SU-DHL-6 (cell line): ENCODE measurements at regions not wholly inside any gene's neighbourhood (a gene's known extent, or its start where the extent isn't known, plus 50 kb on each side); places are given as distances from the start of the nearest gene placed in this dataset.

Source experiments
- H2AFZ ChIP-seq: fragments of 200-600 bp; sonication (generic); 2 replicates; pipeline ENCODE4 v1.6.1; 2014; ENCODE audit warnings: low read depth, mild to moderate bottlenecking, moderate library complexity, mixed read lengths, antibody characterized with exemption, low read length; ENCODE audit not compliant: severe bottlenecking
- H3F3A ChIP-seq: fragments of 200-600 bp; shearing (Covaris generic); 2 replicates; pipeline ENCODE4 v1.6.0; 2016; ENCODE audit warnings: antibody characterized with exemption, mild to moderate bottlenecking; ENCODE audit not compliant: insufficient read depth
- H3K27ac ChIP-seq: fragments of 200-600 bp; sonication (generic); 2 replicates; pipeline ENCODE4 v1.5.1; 2016; ENCODE audit warnings: low read depth, mild to moderate bottlenecking, low read length, moderate library complexity, mixed read lengths
- H3K27me3 ChIP-seq: fragments of 200-600 bp; sonication (generic), shearing (Covaris generic); 2 replicates; pipeline ENCODE4 v1.6.0; 2014; ENCODE audit warnings: mild to moderate bottlenecking, low read length
- H3K36me3 ChIP-seq: fragments of 200-600 bp; sonication (generic); 2 replicates; pipeline ENCODE4 v1.6.1; 2014; ENCODE audit warnings: mild to moderate bottlenecking, low read length, mixed read lengths
- H3K4me2 ChIP-seq: fragments of 300-600, 200-600 bp; shearing (Covaris generic), sonication (generic); 2 replicates; pipeline ENCODE4 v1.6.0; 2014; ENCODE audit warnings: low read length, low read depth, mild to moderate bottlenecking; ENCODE audit not compliant: poor library complexity, severe bottlenecking
- H3K4me3 ChIP-seq: fragments of 200-600 bp; sonication (generic); 2 replicates; pipeline ENCODE4 v1.5.1; 2014; ENCODE audit warnings: antibody characterized with exemption, low read length, mild to moderate bottlenecking, mixed read lengths; ENCODE audit not compliant: insufficient read depth, poor library complexity, severe bottlenecking
- H3K79me2 ChIP-seq: fragments of 200-600 bp; sonication (generic); 2 replicates; pipeline ENCODE4 v1.6.1; 2014; ENCODE audit warnings: mild to moderate bottlenecking, low read length, moderate library complexity; ENCODE audit not compliant: insufficient read depth
- H3K9ac ChIP-seq: fragments of 200-600 bp; sonication (generic); 2 replicates; pipeline ENCODE4 v1.7.0; 2014; ENCODE audit warnings: mild to moderate bottlenecking, low read length
- H3K9me2 ChIP-seq: fragments of 200-600 bp; sonication (generic); replicated peaks from 2 replicates; pipeline ENCODE4 v1.6.1; 2014; ENCODE audit warnings: low read length; ENCODE audit not compliant: insufficient read depth
- H3K9me3 ChIP-seq: fragments of 200-600 bp; sonication (generic); 2 replicates; pipeline ENCODE4 v1.6.1; 2014; ENCODE audit warnings: low read length, mixed read lengths; ENCODE audit not compliant: insufficient read depth
- H4K20me1 ChIP-seq: fragments of 200-600 bp; sonication (generic); 2 replicates; pipeline ENCODE4 v1.6.1; 2014; ENCODE audit warnings: low read depth, mild to moderate bottlenecking, antibody characterized with exemption, low read length, moderate library complexity, mixed read lengths
- EZH2phosphoT487 ChIP-seq: fragments of 200-600 bp; sonication (generic), shearing (Covaris generic); conservative IDR thresholded peaks from 2 replicates; pipeline ENCODE4 v1.6.1; 2018; ENCODE audit warnings: mild to moderate bottlenecking, antibody characterized with exemption, low read length, moderate library complexity, mixed read lengths
- TF ChIP-seq, protein P1 (sequence below): fragments of 200-600 bp; sonication (generic); IDR thresholded peaks from one replicate; pipeline ENCODE4 v1.5.1; 2017; ENCODE audit warnings: antibody characterized with exemption, mild to moderate bottlenecking, low read length, moderate library complexity; ENCODE audit not compliant: insufficient read depth, poor library complexity, severe bottlenecking

DNA sequence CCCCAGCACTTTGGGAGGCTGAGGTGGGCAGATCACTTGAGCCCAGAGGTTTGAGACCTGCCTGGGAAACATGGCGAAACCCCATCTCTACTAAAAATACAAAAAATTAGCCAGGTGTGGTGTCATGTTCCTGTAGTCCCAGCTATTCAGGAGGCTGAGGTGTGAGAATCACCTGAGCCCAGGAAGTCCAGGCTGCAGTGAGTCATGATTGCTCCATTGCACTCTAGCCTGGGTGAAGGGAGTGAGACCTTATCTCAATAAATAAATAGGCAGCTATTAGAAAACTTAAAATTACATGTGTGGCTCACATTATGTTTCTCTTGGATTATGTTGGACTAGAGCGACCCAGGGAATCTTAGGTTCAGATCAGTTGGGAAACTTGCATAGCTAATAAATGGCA lies 69.7 kb downstream of the RPLP1 start:
- H3F3A ChIP-seq: no peaks in the 10 kb centered on the region
- H3K36me3 ChIP-seq: no peaks in the 10 kb centered on the region
- no peaks in the 10 kb centered on the region for H3K9me2 ChIP-seq
- TF ChIP-seq, protein P1, sequence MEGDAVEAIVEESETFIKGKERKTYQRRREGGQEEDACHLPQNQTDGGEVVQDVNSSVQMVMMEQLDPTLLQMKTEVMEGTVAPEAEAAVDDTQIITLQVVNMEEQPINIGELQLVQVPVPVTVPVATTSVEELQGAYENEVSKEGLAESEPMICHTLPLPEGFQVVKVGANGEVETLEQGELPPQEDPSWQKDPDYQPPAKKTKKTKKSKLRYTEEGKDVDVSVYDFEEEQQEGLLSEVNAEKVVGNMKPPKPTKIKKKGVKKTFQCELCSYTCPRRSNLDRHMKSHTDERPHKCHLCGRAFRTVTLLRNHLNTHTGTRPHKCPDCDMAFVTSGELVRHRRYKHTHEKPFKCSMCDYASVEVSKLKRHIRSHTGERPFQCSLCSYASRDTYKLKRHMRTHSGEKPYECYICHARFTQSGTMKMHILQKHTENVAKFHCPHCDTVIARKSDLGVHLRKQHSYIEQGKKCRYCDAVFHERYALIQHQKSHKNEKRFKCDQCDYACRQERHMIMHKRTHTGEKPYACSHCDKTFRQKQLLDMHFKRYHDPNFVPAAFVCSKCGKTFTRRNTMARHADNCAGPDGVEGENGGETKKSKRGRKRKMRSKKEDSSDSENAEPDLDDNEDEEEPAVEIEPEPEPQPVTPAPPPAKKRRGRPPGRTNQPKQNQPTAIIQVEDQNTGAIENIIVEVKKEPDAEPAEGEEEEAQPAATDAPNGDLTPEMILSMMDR: no peak
- TF ChIP-seq EZH2phosphoT487: no peak
- H4K20me1 ChIP-seq: no peaks in the 10 kb centered on the region
- H3K79me2 ChIP-seq: no peaks in the 10 kb centered on the region
- no peak overlapping the region for H3K9ac ChIP-seq
- H3K4me3 ChIP-seq: no peak overlapping the region
- no peaks in the 10 kb centered on the region for H3K9me3 ChIP-seq
- no peak overlapping the region for H3K4me2 ChIP-seq
- no peaks in the 10 kb centered on the region for H3K27me3 ChIP-seq
- no peak overlapping the region for H3K27ac ChIP-seq
- H2AFZ ChIP-seq: no peak overlapping the region

DNA sequence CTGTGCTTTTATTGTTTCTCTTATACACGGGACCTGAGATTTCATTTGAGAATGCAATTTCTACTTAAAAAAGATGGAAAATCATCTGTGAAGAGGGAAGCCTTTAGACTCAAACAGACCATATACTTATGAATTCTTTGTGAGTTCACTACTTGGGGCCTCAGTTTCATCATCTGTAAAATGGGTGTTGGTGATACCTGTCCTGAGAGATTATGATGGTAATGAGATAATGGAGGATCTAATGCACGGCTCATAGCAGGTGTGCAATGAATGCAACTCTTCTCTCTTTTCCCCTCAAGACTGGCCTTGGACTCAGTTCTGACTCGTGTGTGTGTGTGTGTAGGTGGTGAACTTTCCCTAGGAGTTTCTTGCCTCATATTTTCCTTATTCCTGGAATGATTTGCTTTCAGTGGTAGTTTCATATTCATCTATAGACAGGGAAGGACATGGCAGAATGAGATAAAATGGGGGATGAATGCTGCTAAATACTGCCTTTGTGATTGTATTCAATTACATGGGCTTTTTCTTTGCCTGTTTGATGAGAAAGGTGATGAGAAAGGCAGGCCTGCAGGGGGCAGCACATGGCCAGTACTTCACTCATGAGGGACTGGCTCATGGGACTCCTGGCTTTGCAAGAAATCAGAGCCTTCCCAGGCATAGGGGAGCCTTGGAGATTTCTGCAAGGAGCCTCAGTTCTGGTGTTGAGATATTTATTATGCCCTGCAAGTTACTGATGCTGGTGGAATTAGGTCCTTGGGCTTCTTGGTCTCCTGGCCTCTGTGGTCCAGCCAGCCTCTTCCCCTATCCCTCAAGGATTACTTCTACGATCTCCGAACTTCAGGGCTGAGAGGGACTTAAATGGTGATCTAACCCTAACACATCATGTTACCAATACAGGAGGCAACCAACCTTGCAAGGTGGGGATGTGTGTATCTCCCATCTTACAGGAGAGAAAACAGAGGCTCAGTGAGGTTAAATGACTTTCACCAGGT lies 70.7 kb downstream of the RPLP1 start:
- Histone ChIP-seq H3F3A (no peaks in the 10 kb centered on the region), H3K9me2 (no peaks in the 10 kb centered on the region), H2AFZ (no peak overlapping the region), H3K27ac (no peak overlapping the region), H3K79me2 (no peaks in the 10 kb centered on the region), H3K9ac (no peak overlapping the region), H3K4me2 (no peak overlapping the region), H4K20me1 (no peaks in the 10 kb centered on the region), H3K27me3 (no peaks in the 10 kb centered on the region), H3K9me3 (no peaks in the 10 kb centered on the region), H3K4me3 (no peak overlapping the region), H3K36me3 (no peaks in the 10 kb centered on the region)
- TF ChIP-seq, protein P1: peak; percentile 39
- no peak for TF ChIP-seq EZH2phosphoT487

DNA sequence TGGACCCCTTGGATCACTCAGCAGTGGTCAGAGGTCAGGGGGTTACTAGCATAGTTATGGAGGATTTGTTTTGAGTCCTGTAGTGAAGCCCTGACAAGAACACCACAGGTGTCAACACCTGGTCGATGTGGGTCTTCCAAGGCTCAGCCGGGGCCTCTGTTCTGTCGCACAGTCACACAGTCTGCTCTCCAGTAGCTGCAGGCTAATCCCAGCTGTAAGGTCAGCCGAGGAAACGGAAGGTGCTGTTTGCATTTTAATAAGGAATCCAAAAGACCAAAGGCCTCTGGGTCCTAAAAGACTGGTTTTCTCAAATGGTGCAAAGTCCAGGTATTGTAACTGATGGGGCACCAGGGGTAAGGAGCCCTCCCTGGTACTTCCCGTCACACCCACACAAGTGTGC lies 71.7 kb downstream of the RPLP1 start:
- TF ChIP-seq, protein P1: no peak
- no peak for TF ChIP-seq EZH2phosphoT487
- no peaks in the 10 kb centered on the region for H3K79me2 ChIP-seq
- H3K9ac ChIP-seq: no peak overlapping the region
- H3K4me3 ChIP-seq: no peak overlapping the region
- no peaks in the 10 kb centered on the region for H3K9me3 ChIP-seq
- H3K9me2 ChIP-seq: no peaks in the 10 kb centered on the region
- no peak overlapping the region for H3K4me2 ChIP-seq
- no peaks in the 10 kb centered on the region for H3K27me3 ChIP-seq
- H4K20me1 ChIP-seq: no peaks in the 10 kb centered on the region
- H3F3A ChIP-seq: no peaks in the 10 kb centered on the region
- H2AFZ ChIP-seq: no peak overlapping the region
- H3K27ac ChIP-seq: no peak overlapping the region
- no peaks in the 10 kb centered on the region for H3K36me3 ChIP-seq
